Tibial nerve (tissue), 4 donors: ENCODE measurements at regions not wholly inside any gene's neighbourhood (a gene's known extent, or its start where the extent isn't known, plus 50 kb on each side); places are given as distances from the start of the nearest gene placed in this dataset.

Experiments used
- DNase-seq, 2 donors: peaks; one replicate each; pipeline ENCODE4 v3.0.0-alpha.2; 2019; ENCODE audit warnings: low spot score in 2 of 2
- H3K27ac ChIP-seq, 4 donors: fragments of 200-600 bp; sonication (generic) in 3 of 4; one replicate each; pipeline ENCODE4 v1.5.1; 2017 to 2019; ENCODE audit warnings: mild to moderate bottlenecking in 1 of 4
- H3K27me3 ChIP-seq, 2 donors: fragments of 200-600 bp; sonication (generic) in 1 of 2; one replicate each; pipeline versions ENCODE4 v1.5.1 to v1.6.0; 2017 to 2019
- H3K36me3 ChIP-seq, 3 donors: fragments of 200-600 bp; sonication (generic); one replicate each; pipeline ENCODE4 v1.5.1; 2018 to 2019
- H3K4me1 ChIP-seq, 4 donors: fragments of 200-600 bp; sonication (generic) in 3 of 4; one replicate each; pipeline ENCODE4 v1.5.1; 2017 to 2019
- H3K4me3 ChIP-seq, 4 donors: fragments of 200-600 bp; sonication (generic) in 3 of 4; one replicate each; pipeline ENCODE4 v1.5.1; 2017 to 2019; ENCODE audit warnings: mild to moderate bottlenecking in 1 of 4, moderate library complexity in 1 of 4
- H3K9me3 ChIP-seq, 4 donors: fragments of 200-600 bp; sonication (generic) in 3 of 4; one replicate each; pipeline ENCODE4 v1.5.1; 2017 to 2019
- EP300 ChIP-seq, 2 donors: sonication (generic); formaldehyde crosslinking; IDR thresholded peaks; one replicate each; pipeline ENCODE4 v1.6.1; 2017; ENCODE audit warnings: antibody characterized with exemption in 2 of 2, mild to moderate bottlenecking in 1 of 2
- POLR2A ChIP-seq, 2 donors: fragments of 450-650 bp; IDR thresholded peaks; one replicate each; pipeline ENCODE4 v1.6.1; 2017; ENCODE audit warnings: antibody characterized with exemption in 2 of 2, mild to moderate bottlenecking in 2 of 2, moderate library complexity in 2 of 2
- WGBS, 2 donors: methylation state at CpG; one replicate each; pipeline ENCODE4 v1.1.5; 2018; 5-methylcytosine and 5-hydroxymethylcytosine counted together
- TF ChIP-seq, protein P1 (sequence below), 5 experiments: fragments of 200-600 bp in 3 of 5; fragments of 450-650 bp in 2 of 5; sonication (generic) in 3 of 5; IDR thresholded peaks; one replicate each; pipeline ENCODE4 v1.5.1; 2016 to 2019; ENCODE audit warnings: antibody characterized with exemption in 5 of 5, mild to moderate bottlenecking in 3 of 5, moderate library complexity in 2 of 5

DNA sequence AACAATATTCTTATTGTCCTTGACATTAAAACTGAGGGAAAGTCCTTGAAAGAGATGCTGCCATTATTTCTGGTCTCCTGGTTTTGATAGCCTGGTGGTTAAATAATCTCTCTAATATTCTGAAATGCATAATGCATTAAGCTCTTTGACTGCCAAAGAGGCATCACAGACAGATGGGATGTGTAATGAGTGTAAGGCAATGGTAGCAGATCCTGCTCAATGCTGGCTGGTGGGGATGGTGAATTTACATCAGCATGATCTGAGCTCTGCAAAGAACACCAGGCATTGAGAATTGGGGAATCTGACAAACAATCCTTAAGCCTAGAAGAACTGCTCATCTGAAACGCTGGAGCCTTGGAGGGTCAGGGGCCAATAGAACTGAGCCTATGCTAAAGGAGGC is 528.6 kb upstream of the LMCD1 start:
- DNase-seq = no peak
- Histone ChIP-seq H3K27me3 (no peaks in the 10 kb centered on the region), H3K4me3 (no peak overlapping the region), H3K27ac (no peak overlapping the region), H3K9me3 (no peaks in the 10 kb centered on the region), H3K36me3 (no peaks in the 10 kb centered on the region), H3K4me1 (peaks cover 0 to 10% (median 1%) of the 10 kb centered on the region in 4 donors)
- 35 to 43% methylated on average over 1 of the region's 1 CpG for WGBS, 2 donors
- TF ChIP-seq, protein P1, sequence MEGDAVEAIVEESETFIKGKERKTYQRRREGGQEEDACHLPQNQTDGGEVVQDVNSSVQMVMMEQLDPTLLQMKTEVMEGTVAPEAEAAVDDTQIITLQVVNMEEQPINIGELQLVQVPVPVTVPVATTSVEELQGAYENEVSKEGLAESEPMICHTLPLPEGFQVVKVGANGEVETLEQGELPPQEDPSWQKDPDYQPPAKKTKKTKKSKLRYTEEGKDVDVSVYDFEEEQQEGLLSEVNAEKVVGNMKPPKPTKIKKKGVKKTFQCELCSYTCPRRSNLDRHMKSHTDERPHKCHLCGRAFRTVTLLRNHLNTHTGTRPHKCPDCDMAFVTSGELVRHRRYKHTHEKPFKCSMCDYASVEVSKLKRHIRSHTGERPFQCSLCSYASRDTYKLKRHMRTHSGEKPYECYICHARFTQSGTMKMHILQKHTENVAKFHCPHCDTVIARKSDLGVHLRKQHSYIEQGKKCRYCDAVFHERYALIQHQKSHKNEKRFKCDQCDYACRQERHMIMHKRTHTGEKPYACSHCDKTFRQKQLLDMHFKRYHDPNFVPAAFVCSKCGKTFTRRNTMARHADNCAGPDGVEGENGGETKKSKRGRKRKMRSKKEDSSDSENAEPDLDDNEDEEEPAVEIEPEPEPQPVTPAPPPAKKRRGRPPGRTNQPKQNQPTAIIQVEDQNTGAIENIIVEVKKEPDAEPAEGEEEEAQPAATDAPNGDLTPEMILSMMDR (IDR thresholded peaks at IDR 0.05) = no peak
- TF ChIP-seq EP300 (IDR thresholded peaks at IDR 0.05) = no peak
- TF ChIP-seq POLR2A (IDR thresholded peaks at IDR 0.05) = no peak

DNA sequence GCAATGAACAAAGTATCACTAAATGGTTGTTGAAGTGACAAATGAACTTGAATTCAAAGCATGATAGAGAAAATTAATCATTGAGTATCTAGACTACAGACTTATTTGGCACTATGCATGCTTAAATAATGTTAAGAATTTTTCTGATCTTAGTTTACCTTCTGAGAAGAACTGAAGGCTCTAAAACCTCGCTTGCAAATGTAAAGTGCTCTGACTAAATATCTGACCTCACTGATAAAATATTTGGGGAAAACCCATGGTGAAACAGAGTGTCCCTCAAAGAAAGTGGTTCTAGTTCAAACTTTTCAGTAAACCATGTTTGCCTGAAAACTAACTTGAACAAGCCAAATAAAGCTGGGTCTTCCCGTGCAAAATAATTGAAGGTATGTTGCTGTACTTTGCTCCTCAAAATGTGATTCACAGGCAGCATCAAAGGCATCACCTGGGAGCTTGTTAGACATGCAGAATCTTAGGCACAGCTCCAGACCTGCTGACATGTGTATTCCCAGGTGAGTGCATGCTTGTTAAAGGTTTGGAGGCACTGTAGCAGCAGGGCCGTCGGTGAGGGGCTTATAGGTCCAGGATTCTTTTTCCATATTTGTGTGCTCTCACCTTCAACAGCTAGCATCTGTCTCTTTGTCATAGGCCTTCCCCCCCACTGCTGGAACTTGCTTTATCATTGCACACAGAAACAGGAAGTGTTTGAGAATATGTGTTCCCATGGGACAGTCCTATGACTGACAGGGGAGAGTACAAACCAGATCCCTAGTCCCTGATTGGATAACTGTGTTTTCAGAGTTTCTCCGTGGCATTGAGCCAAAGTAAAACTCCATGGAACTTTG is 524.2 kb upstream of the LMCD1 start:
- Histone ChIP-seq H3K36me3 (no peaks in the 10 kb centered on the region), H3K27me3 (no peaks in the 10 kb centered on the region), H3K4me1 (peaks cover 0 to 16% (median 4%) of the 10 kb centered on the region in 4 donors), H3K27ac (peak overlapping the region in 2 of 4 donors; percentile 18 to 36), H3K4me3 (no peak overlapping the region), H3K9me3 (no peaks in the 10 kb centered on the region)
- WGBS, 2 donors = 31 to 43% methylated on average over 5 of the region's 5 CpGs
- DNase-seq = no peak
- TF ChIP-seq POLR2A (IDR thresholded peaks at IDR 0.05) = no peak
- TF ChIP-seq, protein P1 (IDR thresholded peaks at IDR 0.05) = no peak
- no peak for TF ChIP-seq EP300 (IDR thresholded peaks at IDR 0.05)

DNA sequence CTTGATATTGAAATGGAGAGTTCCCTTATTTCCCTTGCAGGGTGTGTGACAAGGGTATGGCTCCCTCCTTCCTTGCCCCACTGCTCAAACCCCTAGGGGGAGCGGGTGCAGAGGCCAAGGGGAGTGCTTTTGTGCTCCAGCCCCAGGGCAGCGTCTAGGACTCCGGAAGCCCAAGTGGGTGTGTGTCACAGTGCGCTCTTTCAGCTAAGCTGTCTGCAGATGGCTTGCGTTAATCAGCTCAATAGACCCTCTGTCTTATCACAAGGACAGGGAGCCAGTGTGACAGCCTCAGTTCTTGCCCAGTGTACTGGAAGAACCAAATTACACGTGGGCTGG is 523.6 kb upstream of the LMCD1 start:
- WGBS, 2 donors = 33 to 35% methylated on average over 6 of the region's 6 CpGs
- H3K4me1 ChIP-seq = peaks cover 0 to 16% (median 4%) of the 10 kb centered on the region in 4 donors
- H3K27me3 ChIP-seq = no peaks in the 10 kb centered on the region
- no peaks in the 10 kb centered on the region for H3K36me3 ChIP-seq
- peak overlapping the region in 2 of 4 donors; percentile 36 to 52 for H3K27ac ChIP-seq
- no peak for DNase-seq
- H3K4me3 ChIP-seq = no peak overlapping the region
- TF ChIP-seq, protein P1 (IDR thresholded peaks at IDR 0.05) = no peak
- TF ChIP-seq POLR2A (IDR thresholded peaks at IDR 0.05) = no peak
- no peak for TF ChIP-seq EP300 (IDR thresholded peaks at IDR 0.05)
- H3K9me3 ChIP-seq = no peaks in the 10 kb centered on the region

DNA sequence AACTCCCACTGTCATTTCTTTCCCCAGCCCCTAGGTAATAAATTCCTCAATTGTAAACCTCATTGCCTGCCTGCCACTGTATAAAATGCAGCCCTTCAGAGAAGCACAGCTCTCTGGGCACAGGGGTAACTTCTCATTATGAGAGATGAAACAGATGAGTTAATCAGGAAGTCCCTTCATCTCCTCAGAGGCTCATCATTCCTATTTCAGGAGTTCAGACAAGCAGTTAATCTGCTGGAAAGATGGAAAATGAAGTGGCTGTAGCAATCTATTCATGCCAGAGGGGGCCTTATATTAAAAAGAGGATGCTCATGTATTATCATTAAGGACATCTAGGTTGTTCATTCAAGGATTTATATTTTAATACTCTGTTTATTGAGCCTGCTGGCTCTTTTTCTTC is 519.5 kb upstream of the LMCD1 start:
- Histone ChIP-seq H3K27me3 (no peaks in the 10 kb centered on the region), H3K27ac (no peak overlapping the region), H3K36me3 (no peaks in the 10 kb centered on the region), H3K9me3 (no peaks in the 10 kb centered on the region), H3K4me1 (peaks cover 0 to 14% (median 4%) of the 10 kb centered on the region in 4 donors), H3K4me3 (no peak overlapping the region)
- DNase-seq = no peak
- TF ChIP-seq, protein P1 (IDR thresholded peaks at IDR 0.05) = no peak
- TF ChIP-seq POLR2A (IDR thresholded peaks at IDR 0.05) (no peak), EP300 (IDR thresholded peaks at IDR 0.05) (no peak)

DNA sequence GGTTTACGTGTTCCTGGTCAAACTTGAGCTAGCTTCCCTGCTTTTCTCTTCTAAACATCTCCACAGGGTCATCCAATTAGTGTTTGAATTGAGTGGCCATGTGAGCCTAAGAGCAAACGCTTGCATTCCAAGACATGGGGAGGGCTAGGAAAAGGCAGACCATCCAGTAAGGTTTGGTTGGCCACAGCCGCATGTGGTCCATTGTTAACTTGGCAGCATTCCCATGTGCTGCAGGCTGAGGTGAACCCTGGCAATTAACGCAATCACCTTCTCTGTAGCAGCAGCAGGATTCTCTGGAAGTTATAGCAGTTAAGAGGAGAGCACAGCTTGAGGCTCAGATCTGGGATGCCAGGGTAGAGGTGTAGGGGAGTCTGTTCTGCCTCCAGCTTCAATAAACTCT is 502.2 kb upstream of the LMCD1 start:
- 44 to 62% methylated on average over 4 of the region's 4 CpGs for WGBS, 2 donors
- no peaks in the 10 kb centered on the region for H3K36me3 ChIP-seq
- DNase-seq = no peak

More for the DNA sequence above, 502.2 kb upstream of the LMCD1 start:
- no peaks in the 10 kb centered on the region for H3K9me3 ChIP-seq
- H3K27me3 ChIP-seq = no peaks in the 10 kb centered on the region
- peaks cover 0 to 3% (median 0%) of the 10 kb centered on the region in 4 donors for H3K4me1 ChIP-seq
- H3K4me3 ChIP-seq = no peak overlapping the region
- no peak overlapping the region for H3K27ac ChIP-seq
- TF ChIP-seq POLR2A (IDR thresholded peaks at IDR 0.05) = no peak
- TF ChIP-seq EP300 (IDR thresholded peaks at IDR 0.05) = no peak
- TF ChIP-seq, protein P1 (IDR thresholded peaks at IDR 0.05) = no peak
